ENCODE measurements at regions not wholly inside any gene's neighbourhood (a gene's known extent, or its start where the extent isn't known, plus 50 kb on each side); places are given as distances from the start of the nearest gene placed in this dataset.

- no peak for TF ChIP-seq CTCF (IDR thresholded peaks at IDR 0.05; ENCODE audit: control extremely low read depth, extremely low read depth)
- Histone ChIP-seq H3K4me1 (ENCODE audit: control insufficient read depth in 5 of 5, insufficient read depth in 5 of 5, low read length in 5 of 5) (no peaks in the 10 kb centered on the region), H3K4me3 (no peak overlapping the region), H3K36me3 (ENCODE audit: control insufficient read depth in 4 of 4, insufficient read depth in 4 of 4, low read length in 4 of 4) (peaks cover 0 to 3% (median 0%) of the 10 kb centered on the region in 4 donors), H3K27me3 (ENCODE audit: control insufficient read depth in 3 of 3, insufficient read depth in 3 of 3, low read length in 2 of 3) (no peaks in the 10 kb centered on the region), H3K9ac (ENCODE audit: insufficient read depth in 1 of 2, low read length in 2 of 2) (no peak overlapping the region), H3K27ac (ENCODE audit: low read depth in 1 of 2, low read length in 1 of 2) (peak overlapping the region in 1 of 2 donors; percentile 46), H3K9me3 (ENCODE audit: control insufficient read depth in 4 of 4, insufficient read depth in 3 of 4, low read length in 3 of 4) (no peaks in the 10 kb centered on the region)
- ATAC-seq (ENCODE audit: insufficient read depth, low FRiP score) (peak; percentile 35), DNase-seq (no peak)
- WGBS, 2 donors, result 67 to 70% methylated on average over 6 of the region's 6 CpGs
These were observed 179.2 kb upstream of the FMN2 start for GRCh38 chr1:239912471-239912870.

GRCh38 chr1:239913141-239913585 is 178.5 kb upstream of the FMN2 start:
- Histone ChIP-seq H3K27ac (ENCODE audit: low read depth in 1 of 2, low read length in 1 of 2) (no peak overlapping the region), H3K27me3 (ENCODE audit: control insufficient read depth in 3 of 3, insufficient read depth in 3 of 3, low read length in 2 of 3) (no peaks in the 10 kb centered on the region), H3K4me1 (ENCODE audit: control insufficient read depth in 5 of 5, insufficient read depth in 5 of 5, low read length in 5 of 5) (no peaks in the 10 kb centered on the region), H3K9ac (ENCODE audit: insufficient read depth in 1 of 2, low read length in 2 of 2) (no peak overlapping the region), H3K9me3 (ENCODE audit: control insufficient read depth in 4 of 4, insufficient read depth in 3 of 4, low read length in 3 of 4) (no peaks in the 10 kb centered on the region), H3K4me3 (no peak overlapping the region), H3K36me3 (ENCODE audit: control insufficient read depth in 4 of 4, insufficient read depth in 4 of 4, low read length in 4 of 4) (peaks cover 0 to 2% (median 0%) of the 10 kb centered on the region in 4 donors)
- DNase-seq, result peak in 1 of 3 donors; percentile 53
- 50 to 53% methylated on average over 4 of the region's 4 CpGs for WGBS, 2 donors
- TF ChIP-seq CTCF (IDR thresholded peaks at IDR 0.05; ENCODE audit: control extremely low read depth, extremely low read depth), result no peak
- peak; percentile 54 for ATAC-seq (ENCODE audit: insufficient read depth, low FRiP score)

- Histone ChIP-seq H3K36me3 (ENCODE audit: control insufficient read depth in 4 of 4, insufficient read depth in 4 of 4, low read length in 4 of 4) (no peaks in the 10 kb centered on the region), H3K9ac (ENCODE audit: insufficient read depth in 1 of 2, low read length in 2 of 2) (no peak overlapping the region), H3K9me3 (ENCODE audit: control insufficient read depth in 4 of 4, insufficient read depth in 3 of 4, low read length in 3 of 4) (no peaks in the 10 kb centered on the region), H3K4me3 (no peak overlapping the region), H3K27me3 (ENCODE audit: control insufficient read depth in 3 of 3, insufficient read depth in 3 of 3, low read length in 2 of 3) (no peaks in the 10 kb centered on the region), H3K4me1 (ENCODE audit: control insufficient read depth in 5 of 5, insufficient read depth in 5 of 5, low read length in 5 of 5) (no peaks in the 10 kb centered on the region), H3K27ac (ENCODE audit: low read depth in 1 of 2, low read length in 1 of 2) (no peak overlapping the region)
- DNase-seq (no peak), ATAC-seq (ENCODE audit: insufficient read depth, low FRiP score) (no peak)
- no peak for TF ChIP-seq CTCF (IDR thresholded peaks at IDR 0.05; ENCODE audit: control extremely low read depth, extremely low read depth)
- WGBS, 2 donors, result 50 to 53% methylated on average over 5 of the region's 5 CpGs
These were observed 176.9 kb upstream of the FMN2 start for GRCh38 chr1:239914751-239915231.

- Histone ChIP-seq H3K4me3 (no peak overlapping the region), H3K9me3 (ENCODE audit: control insufficient read depth in 4 of 4, insufficient read depth in 3 of 4, low read length in 3 of 4) (peaks cover 0 to 2% (median 0%) of the 10 kb centered on the region in 4 donors), H3K27ac (ENCODE audit: low read depth in 1 of 2, low read length in 1 of 2) (no peak overlapping the region), H3K4me1 (ENCODE audit: control insufficient read depth in 5 of 5, insufficient read depth in 5 of 5, low read length in 5 of 5) (no peaks in the 10 kb centered on the region), H3K27me3 (ENCODE audit: control insufficient read depth in 3 of 3, insufficient read depth in 3 of 3, low read length in 2 of 3) (no peaks in the 10 kb centered on the region), H3K9ac (ENCODE audit: insufficient read depth in 1 of 2, low read length in 2 of 2) (no peak overlapping the region), H3K36me3 (ENCODE audit: control insufficient read depth in 4 of 4, insufficient read depth in 4 of 4, low read length in 4 of 4) (no peaks in the 10 kb centered on the region)
- WGBS, 2 donors, result 51 to 59% methylated on average over 4 of the region's 4 CpGs
- DNase-seq, result no peak
- ATAC-seq (ENCODE audit: insufficient read depth, low FRiP score), result no peak
- TF ChIP-seq CTCF (IDR thresholded peaks at IDR 0.05; ENCODE audit: control extremely low read depth, extremely low read depth), result no peak
These were observed 173.0 kb upstream of the FMN2 start for GRCh38 chr1:239918634-239919033.

Data from lung (tissue), 11 donors.